ENCODE measurements at regions not wholly inside any gene's neighbourhood (a gene's known extent, or its start where the extent isn't known, plus 50 kb on each side); places are given as distances from the start of the nearest gene placed in this dataset.
"Not testable (repeated sequence)": the region's sequence is repeated elsewhere in the genome, so short reads cannot be mapped to it uniquely, and the experiment has no call there.

- no peak overlapping the region for H3K4me3 Mint-ChIP-seq
- no peaks in the 10 kb centered on the region for H3K9me3 Mint-ChIP-seq
- TF ChIP-seq CTCF (conservative IDR thresholded peaks at IDR 0.05): no peak
Measured at GRCh38 chr1:199909137-199909536, 118.4 kb upstream of the NR5A2 start.

GRCh38 chr1:199913318-199913717 lies 114.2 kb upstream of the NR5A2 start:
- Mint-ChIP-seq H3K4me3 (no peak overlapping the region), H3K36me3 (no peaks in the 10 kb centered on the region), H3K27ac (no peak overlapping the region), H3K9me3 (no peaks in the 10 kb centered on the region), H3K4me1 (ENCODE audit: unreplicated experiment) (no peaks in the 10 kb centered on the region), H3K27me3 (peaks cover 6% of the 10 kb centered on the region)
- TF ChIP-seq CTCF (conservative IDR thresholded peaks at IDR 0.05): no peak
- no peak for DNase-seq (ENCODE audit: extremely low spot score, unreplicated experiment)

More at GRCh38 chr1:199909137-199909536, 118.4 kb upstream of the NR5A2 start:
- no peak for DNase-seq (ENCODE audit: extremely low spot score, unreplicated experiment)
- Mint-ChIP-seq H3K27me3 (peaks cover 15% of the 10 kb centered on the region), H3K4me1 (ENCODE audit: unreplicated experiment) (no peaks in the 10 kb centered on the region), H3K27ac (no peak overlapping the region), H3K36me3 (no peaks in the 10 kb centered on the region)

- TF ChIP-seq CTCF (conservative IDR thresholded peaks at IDR 0.05): no peak
- H3K27me3 Mint-ChIP-seq: peaks cover 4% of the 10 kb centered on the region
- H3K27ac Mint-ChIP-seq: no peak overlapping the region
- H3K4me1 Mint-ChIP-seq (ENCODE audit: unreplicated experiment): no peaks in the 10 kb centered on the region
- no peaks in the 10 kb centered on the region for H3K36me3 Mint-ChIP-seq
- no peaks in the 10 kb centered on the region for H3K9me3 Mint-ChIP-seq
- H3K4me3 Mint-ChIP-seq: no peak overlapping the region
- no peak for DNase-seq (ENCODE audit: extremely low spot score, unreplicated experiment)
Measured at GRCh38 chr1:199914546-199914945, 113.0 kb upstream of the NR5A2 start.

- Mint-ChIP-seq H3K27ac (no peak overlapping the region), H3K36me3 (no peaks in the 10 kb centered on the region), H3K9me3 (no peaks in the 10 kb centered on the region), H3K4me3 (no peak overlapping the region), H3K4me1 (ENCODE audit: unreplicated experiment) (no peaks in the 10 kb centered on the region), H3K27me3 (no peaks in the 10 kb centered on the region)
- TF ChIP-seq CTCF (conservative IDR thresholded peaks at IDR 0.05): no peak
- no peak for DNase-seq (ENCODE audit: extremely low spot score, unreplicated experiment)
Measured at GRCh38 chr1:199918196-199918769, 109.2 kb upstream of the NR5A2 start.

- H3K4me3 Mint-ChIP-seq: no peak overlapping the region
- H3K27ac Mint-ChIP-seq: no peak overlapping the region
- H3K27me3 Mint-ChIP-seq: no peaks in the 10 kb centered on the region
- H3K4me1 Mint-ChIP-seq (ENCODE audit: unreplicated experiment): no peaks in the 10 kb centered on the region
- TF ChIP-seq CTCF (conservative IDR thresholded peaks at IDR 0.05): no peak
- no peak for DNase-seq (ENCODE audit: extremely low spot score, unreplicated experiment)
- no peaks in the 10 kb centered on the region for H3K36me3 Mint-ChIP-seq
- no peaks in the 10 kb centered on the region for H3K9me3 Mint-ChIP-seq
Measured at GRCh38 chr1:199920635-199921034, 106.9 kb upstream of the NR5A2 start.

GRCh38 chr1:199929556-199929955 lies 98.0 kb upstream of the NR5A2 start:
- Mint-ChIP-seq H3K4me3 (no peak overlapping the region), H3K27ac (no peak overlapping the region), H3K36me3 (no peaks in the 10 kb centered on the region), H3K27me3 (no peaks in the 10 kb centered on the region), H3K9me3 (no peaks in the 10 kb centered on the region), H3K4me1 (ENCODE audit: unreplicated experiment) (no peaks in the 10 kb centered on the region)
- DNase-seq (ENCODE audit: extremely low spot score, unreplicated experiment): no peak
- no peak for TF ChIP-seq CTCF (conservative IDR thresholded peaks at IDR 0.05)

- DNase-seq (ENCODE audit: extremely low spot score, unreplicated experiment); H3K27ac Mint-ChIP-seq; H3K27me3 Mint-ChIP-seq; H3K9me3 Mint-ChIP-seq; H3K4me1 Mint-ChIP-seq (ENCODE audit: unreplicated experiment); H3K4me3 Mint-ChIP-seq; H3K36me3 Mint-ChIP-seq: not testable (repeated sequence)
Measured at GRCh38 chr1:199930067-199930466, 97.4 kb upstream of the NR5A2 start.

Data from type B pancreatic cell (in vitro differentiated cells).